H9 (cell line): ENCODE measurements at regions not wholly inside any gene's neighbourhood (a gene's known extent, or its start where the extent isn't known, plus 50 kb on each side); places are given as distances from the start of the nearest gene placed in this dataset.

Source experiments
- DNase-seq: peaks from one replicate; pipeline ENCODE4 v3.0.0-alpha.2; 2017
- H2AFZ ChIP-seq: one replicate; pipeline ENCODE4 v1.6.1; 2013; ENCODE audit warnings: mild to moderate bottlenecking, low read length, control low read depth, moderate library complexity
- H2AK5ac ChIP-seq: 2 replicates; pipeline ENCODE4 v1.6.1; 2013; ENCODE audit warnings: low read length, control low read depth, mixed read lengths; ENCODE audit not compliant: insufficient read length
- H2BK120ac ChIP-seq: one replicate; pipeline ENCODE4 v1.6.1; 2013; ENCODE audit warnings: low read depth, mild to moderate bottlenecking, low read length, control low read depth, inconsistent platforms; ENCODE audit not compliant: poor library complexity, severe bottlenecking
- H2BK12ac ChIP-seq: 2 replicates; pipeline ENCODE4 v1.6.1; 2013; ENCODE audit warnings: low read length, control low read depth, mixed read lengths, low read depth; ENCODE audit not compliant: insufficient read length
- H2BK15ac ChIP-seq: 2 replicates; pipeline ENCODE4 v1.6.1; 2013; ENCODE audit warnings: low read depth, low read length, control low read depth
- H2BK20ac ChIP-seq: one replicate; pipeline ENCODE4 v1.6.1; 2013; ENCODE audit warnings: low read depth, mild to moderate bottlenecking, low read length, control low read depth, inconsistent platforms; ENCODE audit not compliant: poor library complexity, severe bottlenecking
- H2BK5ac ChIP-seq: 2 replicates; pipeline ENCODE4 v1.6.1; 2013; ENCODE audit warnings: low read length, control low read depth, mixed read lengths; ENCODE audit not compliant: insufficient read length
- H3K14ac ChIP-seq: 2 replicates; pipeline ENCODE4 v1.6.1; 2013; ENCODE audit warnings: low read length, control low read depth; ENCODE audit not compliant: insufficient read depth
- H3K18ac ChIP-seq: 2 replicates; pipeline ENCODE4 v1.6.1; 2013; ENCODE audit warnings: low read depth, mild to moderate bottlenecking, mixed read lengths, low read length, control low read depth; ENCODE audit not compliant: insufficient read length
- H3K23ac ChIP-seq: 2 replicates; pipeline ENCODE4 v1.6.1; 2013; ENCODE audit warnings: low read length, control low read depth, mixed read lengths, low read depth; ENCODE audit not compliant: insufficient read length
- H3K23me2 ChIP-seq: 2 replicates; pipeline ENCODE4 v1.6.1; 2013; ENCODE audit warnings: low read depth, mild to moderate bottlenecking, mixed read lengths, low read length, control low read depth; ENCODE audit not compliant: insufficient read length, poor library complexity, severe bottlenecking
- H3K27ac ChIP-seq: 2 replicates; pipeline ENCODE4 v1.5.1; 2013; ENCODE audit warnings: low read length, control low read depth, mixed read lengths, low read depth; ENCODE audit not compliant: insufficient read length
- H3K27me3 ChIP-seq: 2 replicates; pipeline ENCODE4 v1.6.1; 2013; ENCODE audit warnings: low read length, control low read depth, inconsistent platforms; ENCODE audit not compliant: insufficient read depth
- H3K4ac ChIP-seq: 2 replicates; pipeline ENCODE4 v1.6.1; 2013; ENCODE audit warnings: low read depth, mild to moderate bottlenecking, control low read depth, inconsistent platforms, low read length, moderate library complexity
- H3K4me1 ChIP-seq: 2 replicates; pipeline ENCODE4 v1.6.1; 2013; ENCODE audit warnings: low read length, control low read depth, inconsistent platforms; ENCODE audit not compliant: insufficient read depth
- H3K4me2 ChIP-seq: 2 replicates; pipeline ENCODE4 v1.6.1; 2013; ENCODE audit warnings: low read length, control low read depth, mixed read lengths; ENCODE audit not compliant: insufficient read length, insufficient read depth
- H3K56ac ChIP-seq: 2 replicates; pipeline ENCODE4 v1.6.1; 2013; ENCODE audit warnings: low read depth, mild to moderate bottlenecking, mixed read lengths, low read length, control low read depth; ENCODE audit not compliant: insufficient read length
- H3K79me1 ChIP-seq: 2 replicates; pipeline ENCODE4 v1.6.1; 2013; ENCODE audit warnings: low read depth, mild to moderate bottlenecking, moderate library complexity, low read length, control low read depth, inconsistent platforms; ENCODE audit not compliant: insufficient read depth, poor library complexity, severe bottlenecking
- H3K79me2 ChIP-seq: 2 replicates; pipeline ENCODE4 v1.6.1; 2013; ENCODE audit warnings: low read length, control low read depth, inconsistent platforms; ENCODE audit not compliant: insufficient read depth
- H3K9ac ChIP-seq: 2 replicates; pipeline ENCODE4 v1.6.1; 2013; ENCODE audit warnings: low read length, control low read depth, mixed read lengths; ENCODE audit not compliant: insufficient read length; ENCODE audit errors: extremely low read depth
- H3K9me3 ChIP-seq: one replicate; pipeline ENCODE4 v1.6.1; 2013; ENCODE audit warnings: low read depth, low read length, inconsistent platforms; ENCODE audit not compliant: control insufficient read depth
- H3T11ph ChIP-seq: one replicate; pipeline ENCODE4 v1.6.1; 2013; ENCODE audit warnings: mild to moderate bottlenecking, low read length, control low read depth, inconsistent platforms
- H4K20me1 ChIP-seq: one replicate; pipeline ENCODE4 v1.6.1; 2013; ENCODE audit not compliant: control insufficient read depth, insufficient read length, insufficient read depth
- H4K5ac ChIP-seq: 2 replicates; pipeline ENCODE4 v1.6.1; 2013; ENCODE audit warnings: low read depth, mild to moderate bottlenecking, mixed read lengths, low read length, control low read depth; ENCODE audit not compliant: insufficient read length
- H4K8ac ChIP-seq: replicated peaks from 2 replicates; pipeline ENCODE4 v1.6.1; 2013; ENCODE audit warnings: low read length, control low read depth, mixed read lengths, low read depth; ENCODE audit not compliant: insufficient read length
- H4K91ac ChIP-seq: 2 replicates; pipeline ENCODE4 v1.6.1; 2013; ENCODE audit warnings: low read depth, mild to moderate bottlenecking, moderate library complexity, mixed read lengths, low read length, control low read depth; ENCODE audit not compliant: insufficient read length
- H3K27ac Mint-ChIP-seq, 3 experiments: 2 replicates in 2 of 3; 3 replicates in 1 of 3; pipeline ENCODE4 v1.8.0; 2020 to 2021; ENCODE audit warnings: mixed read lengths in 3 of 3, mild to moderate bottlenecking in 1 of 3, moderate library complexity in 1 of 3
- H3K27me3 Mint-ChIP-seq: 2 replicates; pipeline ENCODE4 v1.8.0; 2021; ENCODE audit warnings: low read depth, mild to moderate bottlenecking, moderate library complexity, mixed read lengths
- H3K36me3 Mint-ChIP-seq, 3 experiments: 2 replicates in 2 of 3; 3 replicates in 1 of 3; pipeline ENCODE4 v1.8.0; 2020 to 2021; ENCODE audit warnings: low read depth in 3 of 3, mixed read lengths in 3 of 3; ENCODE audit not compliant: insufficient read depth in 1 of 3
- H3K4me1 Mint-ChIP-seq, 2 experiments: 2 replicates each; pipeline ENCODE4 v1.8.0; 2020; ENCODE audit warnings: mixed read lengths in 2 of 2
- H3K4me3 Mint-ChIP-seq, 2 experiments: 2 replicates in 1 of 2; 3 replicates in 1 of 2; pipeline ENCODE4 v1.8.0; 2020 to 2021; ENCODE audit warnings: mild to moderate bottlenecking in 2 of 2, mixed read lengths in 2 of 2, moderate library complexity in 1 of 2
- H3K9me3 Mint-ChIP-seq, 2 experiments: 2 replicates in 1 of 2; 3 replicates in 1 of 2; pipeline ENCODE4 v1.8.0; 2020; ENCODE audit warnings: mild to moderate bottlenecking in 2 of 2, mixed read lengths in 2 of 2, moderate library complexity in 1 of 2
- CTCF ChIP-seq: fragments of 200-600 bp; sonication (generic); conservative IDR thresholded peaks from 3 replicates; pipeline ENCODE4 v1.8.0; 2021; ENCODE audit warnings: antibody characterized with exemption, mild to moderate bottlenecking
- WGBS: extraction: QIAGEN DNeasy Blood & Tissue Kit; methylation state at CpG from one replicate; pipeline ENCODE4 v1.1.7; 2013; ENCODE audit warnings: missing lambda C conversion rate, low lambda C conversion rate, mixed read lengths; ENCODE audit not compliant: insufficient read length; ENCODE audit errors: extremely low coverage; 5-methylcytosine and 5-hydroxymethylcytosine counted together

GRCh38 chr1:101150266-101150665, 86.6 kb upstream of the S1PR1 start:
- Histone ChIP-seq H4K8ac (no peak overlapping the region), H3K4me2 (no peak overlapping the region), H2BK5ac (no peak overlapping the region), H2AFZ (no peak overlapping the region), H2BK20ac (no peak overlapping the region), H3K9me3 (no peaks in the 10 kb centered on the region), H3K79me2 (no peaks in the 10 kb centered on the region), H3K23ac (no peak overlapping the region), H2BK15ac (no peak overlapping the region), H2BK120ac (no peak overlapping the region), H2AK5ac (no peak overlapping the region), H4K20me1 (no peaks in the 10 kb centered on the region), H3K14ac (no peak overlapping the region), H3K4me1 (no peaks in the 10 kb centered on the region; the same call in 1 of the 2 replicates), H3K27ac (no peak overlapping the region), H3K79me1 (no peaks in the 10 kb centered on the region), H3K18ac (no peak overlapping the region), H3K27me3 (no peaks in the 10 kb centered on the region), H3K9ac (no peak overlapping the region), H3T11ph (no peak overlapping the region), H2BK12ac (no peak overlapping the region), H3K23me2 (no peaks in the 10 kb centered on the region), H4K91ac (no peak overlapping the region), H3K56ac (no peak overlapping the region), H4K5ac (no peak overlapping the region), H3K4ac (no peak overlapping the region)
- DNase-seq, result no peak
- Mint-ChIP-seq H3K36me3 (no peaks in the 10 kb centered on the region), H3K27ac (peak overlapping the region in 1 of 3 experiments; percentile 2; a peak in 1 of 7 replicates), H3K9me3 (no peaks in the 10 kb centered on the region), H3K27me3 (no peaks in the 10 kb centered on the region), H3K4me1 (peaks cover 8 to 14% of the 10 kb centered on the region in 2 experiments), H3K4me3 (no peak overlapping the region)
- no peak for TF ChIP-seq CTCF
- WGBS, result no CpG with 5 or more reads among the region's 4 CpGs
